ENCODE measurements at regions not wholly inside any gene's neighbourhood (a gene's known extent, or its start where the extent isn't known, plus 50 kb on each side); places are given as distances from the start of the nearest gene placed in this dataset.

DNA sequence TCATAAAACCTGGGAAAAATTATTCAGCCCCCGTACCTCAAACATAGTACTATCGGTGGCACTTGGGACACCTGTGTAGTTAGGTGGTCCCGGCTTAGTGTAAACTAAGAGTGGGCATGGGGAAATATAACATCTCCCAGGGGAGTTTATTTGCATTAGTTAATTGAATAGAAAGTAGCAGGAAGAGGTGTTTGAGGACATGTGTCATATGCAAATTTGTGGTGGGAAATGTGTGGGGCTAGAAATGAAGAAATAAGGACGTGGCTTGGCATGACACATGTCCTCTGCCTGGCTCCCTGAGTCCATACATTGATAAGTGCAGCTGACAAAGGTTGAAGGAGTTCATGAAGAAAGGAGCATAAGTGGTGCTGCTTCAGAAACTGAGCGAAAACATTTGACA, 483.6 kb downstream of the SH2D1A start:
- H3K36me3 ChIP-seq, result no peaks in the 10 kb centered on the region
- 72 to 79% (median 74%) methylated on average over 5 of the region's 5 CpGs for WGBS, 5 donors
- no peaks in the 10 kb centered on the region for H3K9me3 ChIP-seq
- intact Hi-C loops (cut with DNase I; ENCODE audit: low total_unique reads), result no loop called here
- H3K27ac ChIP-seq, result no peak overlapping the region
- TF ChIP-seq POLR2AphosphoS5 (IDR thresholded peaks at IDR 0.05), result no peak
- no peak overlapping the region for H3K4me3 ChIP-seq
- no peak for DNase-seq
- H3K27me3 ChIP-seq (replicated peaks in 1 of 7), result no peaks in the 10 kb centered on the region
- H3K4me1 ChIP-seq, result no peaks in the 10 kb centered on the region

- intact Hi-C loops (cut with DNase I; ENCODE audit: low total_unique reads), result no loop called here
- DNase-seq, result no peak
- Histone ChIP-seq H3K4me1 (no peaks in the 10 kb centered on the region), H3K27me3 (replicated peaks in 1 of 7) (no peaks in the 10 kb centered on the region), H3K36me3 (no peaks in the 10 kb centered on the region), H3K9me3 (no peaks in the 10 kb centered on the region), H3K27ac (no peak overlapping the region), H3K4me3 (no peak overlapping the region)
- WGBS, 5 donors, result 79 to 86% (median 84%) methylated on average over 3 of the region's 3 CpGs
- no peak for TF ChIP-seq POLR2AphosphoS5 (IDR thresholded peaks at IDR 0.05)
- TF ChIP-seq POLR2A (IDR thresholded peaks at IDR 0.05), result no peak
- TF ChIP-seq, protein P1, sequence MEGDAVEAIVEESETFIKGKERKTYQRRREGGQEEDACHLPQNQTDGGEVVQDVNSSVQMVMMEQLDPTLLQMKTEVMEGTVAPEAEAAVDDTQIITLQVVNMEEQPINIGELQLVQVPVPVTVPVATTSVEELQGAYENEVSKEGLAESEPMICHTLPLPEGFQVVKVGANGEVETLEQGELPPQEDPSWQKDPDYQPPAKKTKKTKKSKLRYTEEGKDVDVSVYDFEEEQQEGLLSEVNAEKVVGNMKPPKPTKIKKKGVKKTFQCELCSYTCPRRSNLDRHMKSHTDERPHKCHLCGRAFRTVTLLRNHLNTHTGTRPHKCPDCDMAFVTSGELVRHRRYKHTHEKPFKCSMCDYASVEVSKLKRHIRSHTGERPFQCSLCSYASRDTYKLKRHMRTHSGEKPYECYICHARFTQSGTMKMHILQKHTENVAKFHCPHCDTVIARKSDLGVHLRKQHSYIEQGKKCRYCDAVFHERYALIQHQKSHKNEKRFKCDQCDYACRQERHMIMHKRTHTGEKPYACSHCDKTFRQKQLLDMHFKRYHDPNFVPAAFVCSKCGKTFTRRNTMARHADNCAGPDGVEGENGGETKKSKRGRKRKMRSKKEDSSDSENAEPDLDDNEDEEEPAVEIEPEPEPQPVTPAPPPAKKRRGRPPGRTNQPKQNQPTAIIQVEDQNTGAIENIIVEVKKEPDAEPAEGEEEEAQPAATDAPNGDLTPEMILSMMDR (IDR thresholded peaks at IDR 0.05 in 8 of 11, conservative IDR thresholded peaks at IDR 0.05 in 3 of 11), result no peak
Observed at GRCh38 chrX:124836786-124837185, 482.9 kb upstream of the TEX13C start.

- H3K27ac ChIP-seq, result no peak overlapping the region
- H3K36me3 ChIP-seq, result no peaks in the 10 kb centered on the region
- TF ChIP-seq POLR2AphosphoS5 (IDR thresholded peaks at IDR 0.05) (no peak), POLR2A (IDR thresholded peaks at IDR 0.05) (no peak)
- TF ChIP-seq, protein P1 (IDR thresholded peaks at IDR 0.05 in 8 of 11, conservative IDR thresholded peaks at IDR 0.05 in 3 of 11), result no peak
- intact Hi-C loops (cut with DNase I; ENCODE audit: low total_unique reads), result no loop called here
- WGBS, 5 donors, result 61 to 81% (median 71%) methylated on average over 2 of the region's 2 CpGs
- H3K9me3 ChIP-seq, result no peaks in the 10 kb centered on the region
- no peak for DNase-seq
- H3K4me3 ChIP-seq, result no peak overlapping the region
- no peaks in the 10 kb centered on the region for H3K27me3 ChIP-seq (replicated peaks in 1 of 7)
- no peaks in the 10 kb centered on the region for H3K4me1 ChIP-seq
Observed at GRCh38 chrX:124842205-124842604, 477.5 kb upstream of the TEX13C start.

GRCh38 chrX:124860736-124861135, 458.9 kb upstream of the TEX13C start:
- H3K27ac ChIP-seq, result no peak overlapping the region
- TF ChIP-seq, protein P1 (IDR thresholded peaks at IDR 0.05 in 8 of 11, conservative IDR thresholded peaks at IDR 0.05 in 3 of 11), result no peak
- TF ChIP-seq POLR2A (IDR thresholded peaks at IDR 0.05) (no peak), POLR2AphosphoS5 (IDR thresholded peaks at IDR 0.05) (no peak)
- H3K4me3 ChIP-seq, result no peak overlapping the region
- no peak for DNase-seq
- H3K9me3 ChIP-seq, result peaks cover 0 to 19% (median 0%) of the 10 kb centered on the region in 8 donors
- intact Hi-C loops (cut with DNase I; ENCODE audit: low total_unique reads), result no loop called here
- H3K4me1 ChIP-seq, result no peaks in the 10 kb centered on the region
- WGBS, 5 donors, result 12 to 42% (median 30%) methylated on average over 5 of the region's 5 CpGs
- no peaks in the 10 kb centered on the region for H3K27me3 ChIP-seq (replicated peaks in 1 of 7)
- no peaks in the 10 kb centered on the region for H3K36me3 ChIP-seq

- H3K36me3 ChIP-seq, result no peaks in the 10 kb centered on the region
- 70 to 87% (median 72%) methylated on average over 3 to 4 of the region's 4 CpGs for WGBS, 5 donors
- H3K27me3 ChIP-seq (replicated peaks in 1 of 7), result no peaks in the 10 kb centered on the region
- no peak overlapping the region for H3K4me3 ChIP-seq
- no peak for DNase-seq
- no peaks in the 10 kb centered on the region for H3K4me1 ChIP-seq
- H3K27ac ChIP-seq, result no peak overlapping the region
- peaks cover 0 to 25% (median 0%) of the 10 kb centered on the region in 8 donors for H3K9me3 ChIP-seq
- intact Hi-C loops (cut with DNase I; ENCODE audit: low total_unique reads), result no loop called here
- TF ChIP-seq POLR2A (IDR thresholded peaks at IDR 0.05) (no peak), POLR2AphosphoS5 (IDR thresholded peaks at IDR 0.05) (no peak)
- TF ChIP-seq, protein P1 (IDR thresholded peaks at IDR 0.05 in 8 of 11, conservative IDR thresholded peaks at IDR 0.05 in 3 of 11), result no peak
Observed at GRCh38 chrX:124862301-124862700, 457.4 kb upstream of the TEX13C start.
